Forelimb muscle (tissue), 1 donor: ENCODE measurements at regions not wholly inside any gene's neighbourhood (a gene's known extent, or its start where the extent isn't known, plus 50 kb on each side); places are given as distances from the start of the nearest gene placed in this dataset.

Experiments
- DNase-seq: peaks from one replicate; pipeline ENCODE4 v3.0.0-alpha.2; 2013; ENCODE audit warnings: low read depth

GRCh38 chr4:138028923-138029322, 213.2 kb downstream of the SLC7A11 start:
- DNase-seq = no peak

- peak; percentile 85 for DNase-seq
Observed at GRCh38 chr4:138021139-138021830, 220.9 kb downstream of the SLC7A11 start.

GRCh38 chr4:138014590-138015288, 227.4 kb downstream of the SLC7A11 start:
- DNase-seq = peak; percentile 60

GRCh38 chr4:138013625-138014024, 228.5 kb downstream of the SLC7A11 start:
- DNase-seq = no peak

- no peak for DNase-seq
Observed at GRCh38 chr4:138010639-138011038, 231.5 kb downstream of the SLC7A11 start.

- no peak for DNase-seq
Observed at GRCh38 chr4:138007572-138007971, 234.6 kb downstream of the SLC7A11 start.

GRCh38 chr4:138005486-138005885, 236.7 kb downstream of the SLC7A11 start:
- no peak for DNase-seq

GRCh38 chr4:138003248-138003647, 238.9 kb downstream of the SLC7A11 start:
- no peak for DNase-seq

- no peak for DNase-seq
Observed at GRCh38 chr4:137998666-137999429, 243.3 kb downstream of the SLC7A11 start.

GRCh38 chr4:137997496-137997895, 244.7 kb downstream of the SLC7A11 start:
- DNase-seq = no peak

- no peak for DNase-seq
Observed at GRCh38 chr4:137994853-137995252, 247.3 kb downstream of the SLC7A11 start.

- DNase-seq = no peak
Observed at GRCh38 chr4:137993232-137993631, 248.9 kb downstream of the SLC7A11 start.

- DNase-seq = no peak
Observed at GRCh38 chr4:137981277-137981676, 260.9 kb downstream of the SLC7A11 start.

- DNase-seq = no peak
Observed at GRCh38 chr4:137980641-137981040, 261.5 kb downstream of the SLC7A11 start.

GRCh38 chr4:137979938-137980337, 262.2 kb downstream of the SLC7A11 start:
- no peak for DNase-seq

GRCh38 chr4:137968956-137969678, 273.0 kb downstream of the SLC7A11 start:
- no peak for DNase-seq

GRCh38 chr4:137967480-137968190, 274.5 kb downstream of the SLC7A11 start:
- DNase-seq = no peak

- no peak for DNase-seq
Observed at GRCh38 chr4:137966504-137966903, 275.6 kb downstream of the SLC7A11 start.

- DNase-seq = no peak
Observed at GRCh38 chr4:137961051-137961438, 281.1 kb downstream of the SLC7A11 start.

GRCh38 chr4:137960371-137961050, 281.6 kb downstream of the SLC7A11 start:
- DNase-seq = no peak

- no peak for DNase-seq
Observed at GRCh38 chr4:137957806-137958205, 284.3 kb downstream of the SLC7A11 start.
